Small intestine (tissue), 7 donors: ENCODE measurements at regions not wholly inside any gene's neighbourhood (a gene's known extent, or its start where the extent isn't known, plus 50 kb on each side); places are given as distances from the start of the nearest gene placed in this dataset.

Experiments
- DNase-seq, 2 donors: peaks; one replicate each; pipeline versions ENCODE4 v3.0.0 to v3.0.0-alpha.2; 2013
- FAIRE-seq: peaks from 2 replicates; lab custom pipeline; 2012; peaks lifted over from hg19 to GRCh38; lab: Jason Lieb, UNC
- H3K27ac ChIP-seq, 3 donors: one replicate each; pipeline ENCODE4 v1.5.1; 2013; ENCODE audit warnings: low read length in 2 of 3, mild to moderate bottlenecking in 2 of 3, control low read depth in 1 of 3, inconsistent platforms in 1 of 3, low read depth in 1 of 3, moderate library complexity in 1 of 3
- H3K27me3 ChIP-seq, 3 donors: one replicate each; pipeline ENCODE4 v1.6.1; 2013; ENCODE audit warnings: low read length in 3 of 3, inconsistent platforms in 1 of 3; ENCODE audit not compliant: control insufficient read depth in 3 of 3, insufficient read depth in 3 of 3
- H3K36me3 ChIP-seq, 3 donors: one replicate each; pipeline ENCODE4 v1.6.1; 2013; ENCODE audit warnings: low read length in 3 of 3, inconsistent platforms in 1 of 3, low read depth in 1 of 3, mild to moderate bottlenecking in 1 of 3, moderate library complexity in 1 of 3; ENCODE audit not compliant: control insufficient read depth in 3 of 3, insufficient read depth in 2 of 3
- H3K4me1 ChIP-seq, 3 donors: one replicate each; pipeline ENCODE4 v1.6.1; 2013; ENCODE audit warnings: low read length in 2 of 3, inconsistent platforms in 1 of 3, low read depth in 1 of 3, mild to moderate bottlenecking in 1 of 3, moderate library complexity in 1 of 3; ENCODE audit not compliant: control insufficient read depth in 3 of 3, insufficient read depth in 2 of 3
- H3K4me3 ChIP-seq, 3 donors: one replicate each; pipeline ENCODE4 v1.5.1; 2013; ENCODE audit warnings: low read length in 3 of 3, control low read depth in 1 of 3, inconsistent platforms in 1 of 3, low read depth in 1 of 3, mild to moderate bottlenecking in 1 of 3, moderate library complexity in 1 of 3
- H3K9me3 ChIP-seq, 2 donors: one replicate each; pipeline ENCODE4 v1.6.1; 2013; ENCODE audit warnings: low read depth in 1 of 2, low read length in 1 of 2; ENCODE audit not compliant: control insufficient read depth in 2 of 2, insufficient read depth in 1 of 2
- whole genome bisulfite sequencing, 3 donors: extraction: QIAGEN DNeasy Blood & Tissue Kit; methylation state at CpG; one replicate each; pipeline ENCODE4 v1.1.7; 2013; 5-methylcytosine and 5-hydroxymethylcytosine counted together
- donor health status: healthy with polysubstance abuse.
- donor health status: control.
- donor health status: control.
- donor health status: Bipolar disorder and iron deficiency.
- donor health status: healthy.

DNA sequence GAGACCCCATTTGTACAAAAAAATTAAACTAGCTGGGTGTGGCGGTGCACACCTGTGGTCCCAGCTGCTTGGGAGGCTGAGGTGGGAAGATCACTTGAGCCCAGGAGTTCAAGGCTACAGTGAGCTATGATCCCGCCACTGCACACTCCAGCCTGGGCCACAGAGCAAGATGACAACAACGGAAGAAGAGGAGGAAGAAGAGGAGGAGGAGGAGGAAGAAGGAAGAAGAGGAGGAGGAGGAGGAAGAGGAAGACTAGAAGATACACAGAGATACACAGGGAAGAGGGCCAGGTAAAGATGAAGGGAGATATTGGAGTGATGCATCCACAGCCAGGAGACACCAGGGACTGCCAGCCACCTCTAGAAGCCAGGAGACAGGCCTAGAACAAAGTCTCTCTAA is 75.7 kb upstream of the PTER start:
- peaks cover 0 to 3% of the 10 kb centered on the region in 2 donors for H3K9me3 ChIP-seq
- no peak overlapping the region for H3K4me3 ChIP-seq
- no peaks in the 10 kb centered on the region for H3K27me3 ChIP-seq
- 89 to 92% (median 90%) methylated on average over 3 of the region's 3 CpGs for WGBS, 3 donors
- FAIRE-seq, result no peak
- no peaks in the 10 kb centered on the region for H3K36me3 ChIP-seq
- no peaks in the 10 kb centered on the region for H3K4me1 ChIP-seq
- DNase-seq, result no peak
- H3K27ac ChIP-seq, result no peak overlapping the region

GRCh38 chr10:16363741-16364140 is 73.1 kb upstream of the PTER start:
- H3K36me3 ChIP-seq, result no peaks in the 10 kb centered on the region
- peaks cover 0 to 3% of the 10 kb centered on the region in 2 donors for H3K9me3 ChIP-seq
- no peaks in the 10 kb centered on the region for H3K4me1 ChIP-seq
- 83 to 92% (median 90%) methylated on average over 8 of the region's 8 CpGs for WGBS, 3 donors
- DNase-seq, result no peak
- no peak for FAIRE-seq
- H3K27ac ChIP-seq, result no peak overlapping the region
- no peak overlapping the region for H3K4me3 ChIP-seq
- no peaks in the 10 kb centered on the region for H3K27me3 ChIP-seq

DNA sequence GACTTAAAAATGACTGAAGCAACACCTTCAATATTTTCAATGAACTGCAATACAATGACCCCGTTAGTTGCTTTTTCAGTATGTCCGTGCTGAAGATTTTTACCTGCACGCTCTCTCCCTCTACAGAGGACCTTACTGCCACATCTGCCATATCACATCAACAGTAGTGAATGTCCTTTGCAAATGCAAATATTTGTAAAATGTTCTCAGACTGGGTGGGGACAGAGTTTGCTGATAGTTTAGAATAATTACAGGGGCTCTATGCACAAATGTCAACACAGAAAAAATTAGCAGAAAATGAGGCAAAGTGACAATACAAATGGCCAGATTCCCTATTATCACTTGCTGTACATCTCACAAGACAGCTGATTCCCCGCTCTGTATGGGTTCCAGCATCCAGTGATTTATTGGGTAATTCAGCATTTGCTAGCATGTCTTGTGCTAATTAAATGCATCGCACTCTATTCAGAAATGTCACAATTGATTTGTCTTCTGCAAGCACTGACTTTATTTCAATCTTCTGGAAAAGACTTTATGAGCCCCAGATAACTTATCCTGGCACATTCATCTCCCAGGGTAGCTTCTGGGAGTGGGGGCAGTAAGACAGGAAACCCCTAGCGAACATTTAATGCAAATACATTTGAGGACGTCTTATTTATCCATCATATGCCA is 69.1 kb upstream of the PTER start:
- no peak for FAIRE-seq
- 40 to 67% (median 55%) methylated on average over 7 of the region's 7 CpGs for WGBS, 3 donors
- Histone ChIP-seq H3K4me1 (no peaks in the 10 kb centered on the region), H3K9me3 (no peaks in the 10 kb centered on the region), H3K27ac (no peak overlapping the region), H3K36me3 (no peaks in the 10 kb centered on the region), H3K27me3 (no peaks in the 10 kb centered on the region), H3K4me3 (no peak overlapping the region)
- no peak for DNase-seq

- no peaks in the 10 kb centered on the region for H3K9me3 ChIP-seq
- WGBS, 3 donors, result 31 to 68% (median 36%) methylated on average over 3 of the region's 3 CpGs
- H3K36me3 ChIP-seq, result no peaks in the 10 kb centered on the region
- no peaks in the 10 kb centered on the region for H3K27me3 ChIP-seq
- H3K4me1 ChIP-seq, result no peaks in the 10 kb centered on the region
- peak in 1 of 2 donors; percentile 33 for DNase-seq
- FAIRE-seq, result no peak
- H3K27ac ChIP-seq, result no peak overlapping the region
- H3K4me3 ChIP-seq, result no peak overlapping the region
Observed at GRCh38 chr10:16381083-16381482, 55.7 kb upstream of the PTER start.

DNA sequence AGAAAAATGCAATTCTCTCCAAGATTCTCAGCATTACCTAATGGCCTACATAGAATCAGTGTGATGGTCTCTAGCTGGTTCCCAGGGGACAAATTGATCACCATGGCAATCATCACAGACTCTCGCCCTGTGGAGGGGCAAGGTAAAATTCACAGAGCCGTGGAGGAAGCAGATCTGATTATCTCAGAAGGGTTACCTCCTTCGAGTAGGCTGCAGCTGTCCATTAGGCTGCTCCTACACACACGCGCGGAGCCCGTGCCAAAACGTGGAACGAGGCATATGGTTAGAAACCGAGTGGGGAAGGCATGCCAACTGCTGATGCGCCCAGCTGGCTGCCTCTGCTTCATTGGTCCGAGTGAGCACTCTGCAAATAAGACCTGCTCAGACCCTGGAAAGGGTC is 52.8 kb upstream of the PTER start:
- Histone ChIP-seq H3K4me3 (no peak overlapping the region), H3K4me1 (no peaks in the 10 kb centered on the region), H3K27me3 (no peaks in the 10 kb centered on the region), H3K9me3 (no peaks in the 10 kb centered on the region), H3K36me3 (no peaks in the 10 kb centered on the region), H3K27ac (no peak overlapping the region)
- 62 to 74% (median 65%) methylated on average over 12 of the region's 12 CpGs for WGBS, 3 donors
- FAIRE-seq (no peak), DNase-seq (no peak)

DNA sequence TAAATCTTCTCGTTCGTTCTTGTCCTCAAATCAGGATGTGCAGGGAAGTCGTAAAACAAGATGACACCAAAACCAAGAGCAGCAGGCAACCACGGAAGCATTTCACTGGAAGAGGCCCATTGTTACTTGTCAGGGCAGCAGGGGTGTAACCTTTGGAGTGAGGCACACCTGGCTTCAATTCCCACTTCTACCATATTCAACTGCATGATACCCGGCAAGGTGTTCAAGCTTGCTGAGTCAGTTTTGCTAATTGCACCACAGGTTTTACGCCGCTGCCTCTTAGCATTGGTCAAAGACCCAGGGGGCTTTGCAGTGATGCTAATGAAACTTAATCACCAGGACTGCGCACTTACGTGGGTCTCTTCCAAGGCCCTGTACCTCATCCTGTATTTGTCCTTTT is 50.0 kb upstream of the PTER start:
- Histone ChIP-seq H3K9me3 (no peaks in the 10 kb centered on the region), H3K4me3 (no peak overlapping the region), H3K4me1 (no peaks in the 10 kb centered on the region), H3K27me3 (no peaks in the 10 kb centered on the region), H3K36me3 (no peaks in the 10 kb centered on the region), H3K27ac (no peak overlapping the region)
- DNase-seq (no peak), FAIRE-seq (no peak)
- 50 to 59% (median 55%) methylated on average over 9 of the region's 9 CpGs for WGBS, 3 donors
